HEK293 (cell line): ENCODE measurements at regions not wholly inside any gene's neighbourhood (a gene's known extent, or its start where the extent isn't known, plus 50 kb on each side); places are given as distances from the start of the nearest gene placed in this dataset.

ENCODE experiments used
- CTCF ChIP-seq: fragments of 450-650 bp; formaldehyde crosslinking; IDR thresholded peaks from 2 replicates; pipeline ENCODE4 v1.5.1; 2016; ENCODE audit warnings: missing biosample characterization, missing genetic modification characterization
- SALL2 ChIP-seq: fragments of 450-650 bp; formaldehyde crosslinking; IDR thresholded peaks from 2 replicates; pipeline ENCODE4 v1.5.0; 2017; ENCODE audit warnings: missing biosample characterization, mild to moderate bottlenecking, missing genetic modification characterization, borderline replicate concordance
- ZBTB17 ChIP-seq: fragments of 450-650 bp; formaldehyde crosslinking; IDR thresholded peaks from 2 replicates; pipeline ENCODE4 v1.5.1; 2016; ENCODE audit warnings: missing biosample characterization, missing genetic modification characterization
- ZBTB49 ChIP-seq: fragments of 450-650 bp; formaldehyde crosslinking; IDR thresholded peaks from 2 replicates; pipeline ENCODE4 v1.5.1; 2016; ENCODE audit warnings: missing biosample characterization, missing genetic modification characterization, low read depth
- ZNF514 ChIP-seq: fragments of 450-650 bp; formaldehyde crosslinking; IDR thresholded peaks from 2 replicates; pipeline ENCODE4 v1.5.1; 2016; ENCODE audit warnings: missing biosample characterization, missing genetic modification characterization
- ZNF585B ChIP-seq: fragments of 450-650 bp; formaldehyde crosslinking; IDR thresholded peaks from 2 replicates; pipeline ENCODE4 v1.5.1; 2016; ENCODE audit warnings: missing biosample characterization, missing genetic modification characterization
- ZNF660 ChIP-seq: fragments of 450-650 bp; IDR thresholded peaks from 2 replicates; pipeline ENCODE4 v1.5.1; 2018; ENCODE audit warnings: missing biosample characterization, mild to moderate bottlenecking, missing genetic modification characterization
- ZNF701 ChIP-seq: fragments of 450-650 bp; formaldehyde crosslinking; IDR thresholded peaks from 2 replicates; pipeline ENCODE4 v1.5.1; 2016; ENCODE audit warnings: missing biosample characterization, missing genetic modification characterization
- ZNF777 ChIP-seq: fragments of 450-650 bp; formaldehyde crosslinking; IDR thresholded peaks from 2 replicates; pipeline ENCODE4 v1.5.1; 2017; ENCODE audit warnings: missing biosample characterization, missing genetic modification characterization, borderline replicate concordance

- no peak for TF ChIP-seq CTCF (tag by site-specific recombination)
- TF ChIP-seq SALL2 (tag by site-specific recombination) = no peak
- TF ChIP-seq ZNF777 = no peak
- TF ChIP-seq ZNF585B = no peak
- TF ChIP-seq ZNF701 (tag by site-specific recombination) = no peak
- TF ChIP-seq ZBTB17 (tag by site-specific recombination) = no peak
- no peak for TF ChIP-seq ZNF514 (tag by site-specific recombination)
- TF ChIP-seq ZNF660 = no peak
- TF ChIP-seq ZBTB49 = no peak
Observed at GRCh38 chr1:232166942-232167341, 463.0 kb downstream of the SIPA1L2 start.
